H1 (cell line): ENCODE measurements at regions not wholly inside any gene's neighbourhood (a gene's known extent, or its start where the extent isn't known, plus 50 kb on each side); places are given as distances from the start of the nearest gene placed in this dataset.

Experiments
- CEBPB ChIP-seq: IDR thresholded peaks from 2 replicates; pipeline ENCODE4 v1.6.1; 2012; ENCODE audit warnings: low read depth, low read length
- CTCF ChIP-seq, 3 experiments: IDR thresholded peaks; 1 replicate in 2 of 3; 2 replicates in 1 of 3; pipeline versions ENCODE4 v1.5.1 to v1.6.1; 2011; ENCODE audit warnings: low read length in 3 of 3, mild to moderate bottlenecking in 3 of 3, inconsistent platforms in 2 of 3, low read depth in 1 of 3, moderate library complexity in 1 of 3; ENCODE audit not compliant: insufficient read depth in 1 of 3; ENCODE audit errors: control extremely low read depth in 1 of 3
- SP2 ChIP-seq: IDR thresholded peaks from 2 replicates; pipeline ENCODE4 v1.6.1; 2012; ENCODE audit warnings: mild to moderate bottlenecking, low read length, inconsistent platforms
- SP4 ChIP-seq: IDR thresholded peaks from 2 replicates; pipeline ENCODE4 v1.6.1; 2012; ENCODE audit warnings: low read length, inconsistent platforms

GRCh38 chr16:80009971-80010659, 409.6 kb upstream of the MAF start (continued):
- TF ChIP-seq CTCF (IDR thresholded peaks at IDR 0.05; ENCODE audit: control extremely low read depth in 1 of 3, insufficient read depth in 1 of 3, low read depth in 1 of 3, low read length in 3 of 3) (no peak), SP2 (no peak), CEBPB (no peak), SP4 (no peak)
- TF ChIP-seq, all 59 proteins: peak for 0
